HG03196 (cell line): ENCODE measurements at regions not wholly inside any gene's neighbourhood (a gene's known extent, or its start where the extent isn't known, plus 50 kb on each side); places are given as distances from the start of the nearest gene placed in this dataset.
"Not testable (repeated sequence)": the region's sequence is repeated elsewhere in the genome, so short reads cannot be mapped to it uniquely, and the experiment has no call there.

Experiments
- ATAC-seq: cut with Tn5 transposase; IDR thresholded peaks from one replicate; pipeline ENCODE4 v1.9.1; 2021; ENCODE audit not compliant: unreplicated experiment

GRCh38 chr18:14342170-14342569 lies 201.2 kb downstream of the POTEC start:
- not testable (repeated sequence) for ATAC-seq

GRCh38 chr18:14336017-14336416 lies 203.8 kb upstream of the ZNF519 start:
- ATAC-seq: not testable (repeated sequence)

DNA sequence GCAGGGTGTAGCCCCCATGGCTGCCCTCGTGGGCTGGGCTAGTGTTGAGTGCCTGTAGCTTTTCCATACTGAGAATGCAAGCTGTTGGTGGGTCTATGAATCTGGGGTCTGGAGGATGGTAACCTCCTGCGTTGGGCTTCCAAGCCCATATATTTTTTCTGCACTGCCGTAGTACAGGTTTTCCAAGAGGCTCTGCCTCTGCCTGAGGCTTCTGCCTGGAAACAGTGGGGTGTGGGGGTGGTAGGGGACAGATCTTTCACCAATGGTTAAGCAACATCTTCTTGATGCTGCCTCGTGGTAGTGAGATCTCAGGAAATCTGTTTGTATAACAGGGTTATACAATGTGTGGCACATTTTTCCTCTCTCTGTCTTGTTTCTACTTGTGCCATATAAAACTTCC lies 189.0 kb upstream of the ZNF519 start:
- ATAC-seq: not testable (repeated sequence)

DNA sequence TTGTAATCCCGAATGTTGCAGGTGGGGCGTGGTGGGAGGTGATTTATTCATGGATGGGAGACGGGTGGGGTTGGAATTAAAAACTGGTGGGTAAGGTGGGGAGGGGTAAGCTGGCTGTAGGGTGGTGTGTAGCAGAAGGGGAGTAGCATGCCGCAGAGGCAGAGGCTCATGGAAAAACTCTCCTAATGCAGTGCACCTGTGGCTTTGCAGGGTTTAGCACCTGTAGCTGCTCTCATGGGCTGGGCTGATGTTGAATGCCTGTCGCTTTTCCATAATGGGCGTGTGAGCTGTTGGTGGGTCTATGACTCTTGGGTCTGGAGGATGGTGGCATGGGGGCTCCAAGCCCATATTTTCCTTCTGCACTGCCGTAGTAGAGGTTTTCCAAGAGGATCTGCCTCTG lies 169.0 kb upstream of the ZNF519 start:
- ATAC-seq: not testable (repeated sequence)

- not testable (repeated sequence) for ATAC-seq
Measured at GRCh38 chr18:14295081-14295480, 162.8 kb upstream of the ZNF519 start.

- no peak for ATAC-seq
Measured at GRCh38 chr18:14285053-14285452, 152.8 kb upstream of the ZNF519 start.

GRCh38 chr18:14275391-14275790 lies 143.2 kb upstream of the ZNF519 start:
- ATAC-seq: not testable (repeated sequence)

DNA sequence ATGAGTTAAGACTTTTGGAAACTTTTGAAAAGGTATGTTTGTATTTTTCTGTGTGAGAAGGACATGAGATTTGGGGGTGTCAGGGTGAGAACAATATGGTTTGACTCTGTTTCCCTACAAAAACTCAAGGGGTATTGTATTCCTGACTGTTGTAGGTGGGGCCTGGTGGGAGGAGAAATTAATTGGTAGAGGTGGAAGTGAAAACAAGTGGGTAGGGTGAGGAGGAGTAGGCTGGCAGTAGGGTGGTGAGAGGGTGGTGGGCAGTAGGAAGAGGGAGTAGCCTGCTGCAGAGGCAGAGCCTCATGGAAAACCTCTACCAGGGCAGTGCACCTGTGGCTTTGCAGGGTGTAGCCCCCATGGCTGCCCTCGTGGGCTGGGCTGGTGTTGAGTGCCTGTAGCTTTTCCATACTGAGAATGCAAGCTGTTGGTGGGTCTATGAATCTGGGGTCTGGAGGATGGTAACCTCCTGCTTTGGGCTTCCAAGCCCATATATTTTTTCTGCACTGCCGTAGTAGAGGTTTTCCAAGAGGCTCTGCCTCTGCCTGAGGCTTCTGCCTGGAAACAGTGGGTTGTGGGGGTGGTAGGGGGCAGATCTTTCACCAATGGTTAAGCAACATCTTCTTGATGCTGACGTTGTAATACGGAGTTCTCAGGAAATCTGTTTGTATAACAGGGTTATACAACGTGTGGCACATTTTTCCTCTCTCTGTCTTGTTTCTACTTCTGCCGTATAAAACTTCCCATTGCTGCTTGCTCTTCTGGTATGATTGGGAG lies 133.6 kb upstream of the ZNF519 start:
- not testable (repeated sequence) for ATAC-seq

DNA sequence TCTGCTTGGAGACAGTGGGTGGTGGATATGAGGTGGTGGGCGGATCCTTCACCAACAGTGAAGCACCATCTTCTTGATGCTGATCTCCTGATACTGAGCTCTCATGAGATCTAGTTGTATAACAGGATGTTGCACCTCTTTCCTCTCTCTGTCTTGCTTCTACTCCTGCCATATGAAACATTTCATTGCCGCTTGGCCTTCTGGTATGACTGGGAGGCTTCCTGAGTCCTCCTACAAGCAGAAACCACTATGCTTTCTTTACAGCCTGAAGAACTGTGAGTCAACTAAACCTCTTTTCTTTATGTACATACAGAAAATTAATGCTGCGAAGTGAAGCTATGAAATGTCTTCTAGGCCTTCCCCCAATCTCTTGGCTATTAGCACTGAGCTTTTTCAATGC lies 130.6 kb upstream of the ZNF519 start:
- not testable (repeated sequence) for ATAC-seq

DNA sequence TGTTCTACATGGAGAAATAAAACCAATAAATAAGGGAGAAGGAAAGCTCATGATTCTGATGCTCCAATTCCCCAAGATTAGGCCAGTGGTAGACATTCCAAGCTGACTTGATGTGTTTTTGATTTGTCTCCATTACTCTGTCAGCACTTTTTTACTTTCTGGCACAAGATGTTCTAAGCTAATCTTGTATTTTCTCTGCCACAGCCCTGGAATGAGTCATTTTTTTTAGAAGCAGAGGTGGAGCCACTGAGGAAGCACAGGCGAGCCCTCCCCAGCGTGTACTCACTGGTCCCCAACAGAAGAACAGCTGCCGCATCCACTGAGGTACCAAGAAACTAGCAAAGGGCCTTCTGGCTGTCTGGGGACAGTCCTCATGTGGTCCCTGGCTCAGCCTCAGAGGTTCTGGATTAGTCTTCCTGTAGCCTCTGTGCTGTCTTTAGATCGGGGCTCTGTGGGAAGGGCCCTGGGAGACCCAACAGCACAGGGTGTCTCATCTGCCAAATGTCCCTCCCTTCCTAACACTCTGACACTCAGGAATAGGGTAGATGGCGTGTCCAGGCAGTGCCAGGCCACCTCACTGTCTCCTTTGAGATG lies 117.9 kb upstream of the ZNF519 start:
- not testable (repeated sequence) for ATAC-seq

DNA sequence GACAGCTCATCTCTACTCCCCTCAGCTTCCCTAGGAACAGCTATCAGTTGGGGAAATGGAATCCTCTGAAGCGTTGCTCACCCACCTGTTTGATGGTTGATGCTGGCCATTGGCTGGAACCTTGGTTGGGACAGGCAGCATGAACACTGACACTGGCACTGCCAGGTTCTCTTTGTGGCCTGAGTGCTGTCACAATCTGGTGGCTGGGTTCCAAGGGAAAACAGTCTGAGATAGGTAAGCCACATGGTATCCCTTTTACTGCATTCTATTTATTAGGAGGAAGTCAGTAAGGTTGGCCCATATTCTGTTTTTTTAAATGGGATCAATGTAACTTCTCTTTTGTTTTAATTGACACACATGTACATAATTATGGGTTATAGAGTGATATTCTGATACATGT lies 107.0 kb upstream of the ZNF519 start:
- not testable (repeated sequence) for ATAC-seq

DNA sequence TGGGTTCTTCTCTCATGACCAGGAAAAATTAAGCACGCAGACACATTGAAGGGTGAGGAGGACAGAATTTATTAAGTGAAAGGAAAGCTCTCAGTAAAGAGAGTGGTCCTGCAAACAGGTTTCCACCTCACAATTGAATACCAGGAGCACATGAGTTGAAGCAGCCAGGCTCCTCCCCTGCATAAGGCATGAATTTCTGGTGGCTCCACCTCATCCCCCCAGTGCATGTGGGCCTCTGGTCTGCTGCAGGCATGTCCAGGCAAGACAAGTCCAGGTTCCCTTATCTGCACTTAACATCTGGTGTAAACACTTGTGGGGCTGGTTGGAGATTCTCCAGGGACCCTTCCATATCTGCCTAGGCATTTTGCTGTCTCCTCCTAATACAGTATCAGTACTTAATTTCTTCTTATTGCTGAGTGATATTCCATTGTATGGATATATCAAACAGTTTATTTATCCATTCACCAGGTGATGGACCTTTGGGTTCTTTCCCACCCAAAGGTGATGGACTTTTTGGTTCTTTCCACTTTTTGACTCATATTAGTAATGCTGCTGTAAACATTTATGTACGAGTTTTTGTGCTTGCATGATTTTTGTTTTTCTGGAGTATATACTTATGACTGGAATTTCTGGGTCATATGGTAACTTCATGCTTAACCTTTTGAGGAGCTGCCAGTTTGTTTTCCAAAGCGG lies 104.3 kb upstream of the ZNF519 start:
- not testable (repeated sequence) for ATAC-seq

DNA sequence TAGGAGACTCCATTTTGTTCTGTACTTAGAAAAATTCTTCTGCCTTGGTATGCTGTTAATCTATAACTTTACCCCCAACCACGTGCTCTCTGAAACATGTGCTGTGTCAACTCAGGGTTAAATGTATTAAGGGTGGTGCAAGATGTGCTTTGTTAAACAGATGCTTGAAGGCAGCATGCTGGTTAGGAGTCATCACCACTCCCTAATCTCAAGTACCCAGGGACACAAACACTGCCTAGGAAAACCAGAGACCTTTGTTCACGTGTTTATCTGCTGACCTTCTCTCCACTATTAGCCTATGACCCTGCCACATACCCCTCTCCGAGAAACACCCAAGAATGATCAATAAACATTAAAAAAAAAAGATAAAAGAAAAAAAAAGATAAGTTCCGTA lies 93.0 kb upstream of the ZNF519 start:
- ATAC-seq: not testable (repeated sequence)

DNA sequence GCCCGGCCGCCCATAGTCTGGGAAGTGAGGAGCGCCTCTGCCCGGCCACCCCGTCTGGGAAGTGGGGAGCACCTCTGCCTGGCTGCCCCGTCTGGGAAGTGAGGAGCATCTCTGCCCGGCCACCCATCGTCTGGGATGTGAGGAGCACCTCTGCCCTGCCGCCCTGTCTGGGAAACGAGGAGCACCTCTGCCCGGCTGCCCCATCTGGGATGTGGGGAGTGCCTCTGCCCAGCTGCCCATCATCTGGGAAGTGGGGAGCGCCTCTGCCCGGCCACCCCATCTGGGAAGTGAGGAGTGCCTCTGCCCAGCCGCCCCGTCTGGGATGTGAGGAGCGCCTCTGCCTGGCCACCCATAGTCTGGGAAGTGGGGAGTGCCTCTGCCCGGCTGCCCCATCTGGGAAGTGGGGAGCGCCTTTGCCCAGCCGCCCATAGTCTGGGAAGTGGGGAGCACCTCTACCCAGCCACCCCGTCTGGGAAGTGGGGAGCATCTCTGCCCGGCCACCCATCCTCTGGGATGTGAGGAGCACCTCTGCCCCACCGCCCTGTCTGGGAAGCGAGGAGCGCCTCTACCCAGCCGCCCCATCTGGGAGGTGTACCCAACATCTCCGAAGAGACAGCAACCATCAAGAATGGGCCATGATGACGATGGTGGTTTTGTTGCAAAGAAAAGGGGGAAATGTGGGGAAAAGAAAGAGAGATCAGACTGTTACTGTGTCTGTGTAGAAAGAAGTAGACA lies 92.5 kb upstream of the ZNF519 start:
- ATAC-seq: not testable (repeated sequence)

- ATAC-seq: not testable (repeated sequence)
Measured at GRCh38 chr18:14223919-14224318, 91.7 kb upstream of the ZNF519 start.

DNA sequence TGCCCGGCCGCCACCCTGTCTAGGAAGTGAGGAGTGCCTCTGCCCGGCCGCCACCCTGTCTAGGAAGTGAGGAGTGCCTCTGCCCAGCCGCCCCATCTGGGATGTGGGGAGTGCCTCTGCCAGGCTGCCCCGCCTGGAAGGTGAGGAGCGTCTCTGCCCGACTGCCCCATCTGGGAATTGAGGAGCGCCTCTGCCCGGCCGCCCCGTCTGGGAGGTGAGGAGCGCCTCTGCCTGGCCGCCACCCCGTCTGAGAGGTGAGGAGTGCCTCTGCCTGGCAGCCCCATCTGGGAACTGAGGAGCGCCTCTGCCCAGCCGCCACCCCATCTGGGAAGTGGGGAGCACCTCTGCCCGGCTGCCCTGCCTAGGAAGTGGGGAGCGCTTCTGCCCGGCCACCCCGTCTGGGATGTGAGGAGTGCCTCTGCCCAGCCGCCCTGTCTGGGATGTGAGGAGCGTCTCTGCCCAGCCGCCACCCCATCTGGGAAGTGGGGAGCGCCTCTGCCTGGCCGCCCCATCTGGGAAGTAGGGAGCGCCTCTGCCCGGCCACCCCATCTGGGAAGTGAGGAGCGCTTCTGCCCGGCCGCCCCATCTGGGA lies 91.1 kb upstream of the ZNF519 start:
- ATAC-seq: not testable (repeated sequence)

- not testable (repeated sequence) for ATAC-seq
Measured at GRCh38 chr18:14222354-14223221, 90.4 kb upstream of the ZNF519 start.

- no peak for ATAC-seq
Measured at GRCh38 chr18:14221689-14222088, 89.5 kb upstream of the ZNF519 start.

DNA sequence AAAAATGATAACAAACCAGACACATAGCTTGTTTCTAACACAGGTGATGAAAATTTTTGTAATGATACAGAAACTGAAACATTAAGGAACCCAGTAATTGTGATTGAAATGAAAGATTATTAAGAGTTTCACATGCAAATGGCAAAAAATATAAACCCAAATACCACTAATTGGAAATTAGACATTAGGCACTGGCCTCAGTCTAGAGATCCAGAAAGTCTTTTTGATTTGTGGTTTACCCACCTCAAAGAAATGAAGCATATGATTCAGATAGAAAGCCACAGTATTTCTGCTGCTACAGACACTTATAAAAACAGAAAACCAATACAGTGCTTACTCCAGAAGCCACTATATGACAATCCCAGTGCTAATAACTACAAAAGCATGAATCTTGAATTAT lies 83.7 kb upstream of the ZNF519 start:
- not testable (repeated sequence) for ATAC-seq

GRCh38 chr18:14203424-14203823 lies 71.2 kb upstream of the ZNF519 start:
- ATAC-seq: not testable (repeated sequence)
